HEK293 (cell line): ENCODE measurements at regions not wholly inside any gene's neighbourhood (a gene's known extent, or its start where the extent isn't known, plus 50 kb on each side); places are given as distances from the start of the nearest gene placed in this dataset.

Experiments used
- CTCF ChIA-PET: fragments of 350-600 bp; formaldehyde crosslinking; extraction: SDS; loops from one replicate; lab custom pipeline; 2021; ENCODE audit warnings: antibody characterized with exemption; lab: Yijun Ruan, JAX
- POLR2A ChIA-PET: fragments of 300-600 bp; formaldehyde crosslinking; extraction: SDS; loops from one replicate; lab custom pipeline; 2020; ENCODE audit warnings: antibody characterized with exemption, inconsistent platforms; lab: Yijun Ruan, JAX
- H3K27ac ChIP-seq: fragments of 200-500 bp; sonication (Bioruptor generic); 2 replicates; pipeline ENCODE4 v1.5.1; 2014; ENCODE audit warnings: low read depth, low read length, control low read depth, inconsistent platforms; ENCODE audit errors: extremely low read depth
- H3K36me3 ChIP-seq, 2 experiments: fragments of 200-500 bp in 1 of 2; sonication (Bioruptor generic) in 1 of 2; 1 replicate in 1 of 2; 2 replicates in 1 of 2; pipeline ENCODE4 v1.5.1; 2014 to 2017; ENCODE audit warnings: inconsistent platforms in 2 of 2, low read length in 2 of 2; ENCODE audit not compliant: control insufficient read depth in 2 of 2, insufficient read depth in 1 of 2
- H3K4me1 ChIP-seq: fragments of 200-500 bp; sonication (Bioruptor generic); 2 replicates; pipeline ENCODE4 v1.5.1; 2014; ENCODE audit warnings: mild to moderate bottlenecking, low read length, inconsistent platforms; ENCODE audit not compliant: control insufficient read depth, insufficient read depth
- H3K4me3 ChIP-seq: 2 replicates; pipeline ENCODE4 v1.5.1; 2011; ENCODE audit warnings: low read depth, mild to moderate bottlenecking, control low read depth, low read length, moderate library complexity
- H3K9me3 ChIP-seq: fragments of 200-500 bp; sonication (Bioruptor generic); 2 replicates; pipeline ENCODE4 v1.5.1; 2014; ENCODE audit warnings: low read depth, low read length, inconsistent platforms; ENCODE audit not compliant: control insufficient read depth, insufficient read depth
- GFI1B ChIP-seq: fragments of 450-650 bp; formaldehyde crosslinking; IDR thresholded peaks from 2 replicates; pipeline ENCODE4 v1.5.1; 2016; ENCODE audit warnings: missing biosample characterization, missing genetic modification characterization
- HOXA7 ChIP-seq: sonication (generic); formaldehyde crosslinking; IDR thresholded peaks from 2 replicates; pipeline ENCODE4 v1.8.1; 2022; ENCODE audit warnings: missing genetic modification reagents, borderline replicate concordance
- HOXD13 ChIP-seq: sonication (generic); formaldehyde crosslinking; IDR thresholded peaks from 2 replicates; pipeline ENCODE4 v1.8.0; 2022; ENCODE audit warnings: missing genetic modification reagents, borderline replicate concordance
- KLF10 ChIP-seq: fragments of 450-650 bp; IDR thresholded peaks from 2 replicates; pipeline ENCODE4 v1.5.1; 2018; ENCODE audit warnings: missing biosample characterization, mild to moderate bottlenecking, missing genetic modification characterization
- PBX3 ChIP-seq: sonication (generic); formaldehyde crosslinking; IDR thresholded peaks from 2 replicates; pipeline ENCODE4 v1.8.1; 2022; ENCODE audit warnings: mild to moderate bottlenecking, moderate library complexity, missing genetic modification reagents
- SALL2 ChIP-seq: fragments of 450-650 bp; formaldehyde crosslinking; IDR thresholded peaks from 2 replicates; pipeline ENCODE4 v1.5.0; 2017; ENCODE audit warnings: missing biosample characterization, mild to moderate bottlenecking, missing genetic modification characterization, borderline replicate concordance
- TRIM28 ChIP-seq: IDR thresholded peaks from 2 replicates; pipeline ENCODE4 v1.6.1; 2011; ENCODE audit warnings: low read length, control low read depth, borderline replicate concordance
- YY1 ChIP-seq: fragments of 450-650 bp; formaldehyde crosslinking; IDR thresholded peaks from 2 replicates; pipeline ENCODE4 v1.5.1; 2018; ENCODE audit warnings: missing biosample characterization, missing genetic modification characterization
- ZBTB48 ChIP-seq: fragments of 450-650 bp; formaldehyde crosslinking; IDR thresholded peaks from 2 replicates; pipeline ENCODE4 v1.5.1; 2016; ENCODE audit warnings: missing biosample characterization, missing genetic modification characterization
- ZBTB49 ChIP-seq: fragments of 450-650 bp; formaldehyde crosslinking; IDR thresholded peaks from 2 replicates; pipeline ENCODE4 v1.5.1; 2016; ENCODE audit warnings: missing biosample characterization, missing genetic modification characterization, low read depth
- ZFP3 ChIP-seq: fragments of 450-650 bp; formaldehyde crosslinking; IDR thresholded peaks from 2 replicates; pipeline ENCODE4 v1.5.1; 2016; ENCODE audit warnings: low read depth, missing biosample characterization, missing genetic modification characterization
- ZNF24 ChIP-seq: fragments of 450-650 bp; formaldehyde crosslinking; IDR thresholded peaks from 2 replicates; pipeline ENCODE4 v1.5.1; 2016; ENCODE audit warnings: missing biosample characterization, missing genetic modification characterization
- ZNF324 ChIP-seq: fragments of 450-650 bp; formaldehyde crosslinking; IDR thresholded peaks from 2 replicates; pipeline ENCODE4 v1.5.1; 2016; ENCODE audit warnings: missing biosample characterization, missing genetic modification characterization
- ZNF350 ChIP-seq: fragments of 450-650 bp; formaldehyde crosslinking; IDR thresholded peaks from 2 replicates; pipeline ENCODE4 v1.5.0; 2017; ENCODE audit warnings: missing biosample characterization, mild to moderate bottlenecking, missing genetic modification characterization
- ZNF354C ChIP-seq: fragments of 450-650 bp; formaldehyde crosslinking; IDR thresholded peaks from 2 replicates; pipeline ENCODE4 v1.5.1; 2016; ENCODE audit warnings: missing biosample characterization, missing genetic modification characterization, low read depth, borderline replicate concordance
- ZNF366 ChIP-seq: fragments of 450-650 bp; formaldehyde crosslinking; conservative IDR thresholded peaks from 2 replicates; pipeline ENCODE4 v1.5.1; 2016; ENCODE audit warnings: missing biosample characterization, missing genetic modification characterization
- ZNF394 ChIP-seq: fragments of 450-650 bp; formaldehyde crosslinking; IDR thresholded peaks from 2 replicates; pipeline ENCODE4 v1.5.1; 2016; ENCODE audit warnings: missing biosample characterization, missing genetic modification characterization, mild to moderate bottlenecking, moderate library complexity, borderline replicate concordance
- ZNF510 ChIP-seq: fragments of 450-650 bp; formaldehyde crosslinking; IDR thresholded peaks from 2 replicates; pipeline ENCODE4 v1.5.1; 2018; ENCODE audit warnings: mild to moderate bottlenecking, missing genetic modification characterization, missing biosample characterization; ENCODE audit not compliant: insufficient replicate concordance
- ZNF518A ChIP-seq: fragments of 450-650 bp; formaldehyde crosslinking; conservative IDR thresholded peaks from 2 replicates; pipeline ENCODE4 v1.5.1; 2016; ENCODE audit warnings: low read depth, missing biosample characterization, missing genetic modification characterization
- ZNF639 ChIP-seq: fragments of 450-650 bp; formaldehyde crosslinking; IDR thresholded peaks from 2 replicates; pipeline ENCODE4 v1.5.1; 2016; ENCODE audit warnings: missing biosample characterization, missing genetic modification characterization
- ZSCAN18 ChIP-seq: fragments of 450-650 bp; formaldehyde crosslinking; IDR thresholded peaks from 2 replicates; pipeline ENCODE4 v1.5.1; 2016; ENCODE audit warnings: missing biosample characterization, missing genetic modification characterization
- ZSCAN23 ChIP-seq: fragments of 450-650 bp; formaldehyde crosslinking; IDR thresholded peaks from 2 replicates; pipeline ENCODE4 v1.5.1; 2016; ENCODE audit warnings: missing biosample characterization, missing genetic modification characterization

GRCh38 chr1:30423570-30423969 is 299.8 kb downstream of the MATN1 start (continued):
- TF ChIP-seq ZNF510 (tag by site-specific recombination), result no peak
- TF ChIP-seq ZNF350 (tag by site-specific recombination), result no peak

- ChIA-PET POLR2A (no interaction called here), CTCF (interaction anchor here (0.6 kb wide), 1 partner anchor 10 kb away, joined by 4 read pairs; no protein-coding TSS in a partner anchor)
- Histone ChIP-seq H3K9me3 (no peaks in the 10 kb centered on the region), H3K4me1 (no peaks in the 10 kb centered on the region), H3K4me3 (no peak overlapping the region), H3K36me3 (no peaks in the 10 kb centered on the region), H3K27ac (no peak overlapping the region)
- TF ChIP-seq ZSCAN18 (tag by site-specific recombination) (no peak), ZSCAN23 (tag by site-specific recombination) (no peak), TRIM28 (no peak), ZNF324 (tag by site-specific recombination) (no peak), HOXD13 (CRISPR knock-in tag) (no peak), ZNF366 (tag by site-specific recombination) (no peak), GFI1B (no peak), PBX3 (no peak), ZNF24 (tag by site-specific recombination) (no peak), HOXA7 (CRISPR knock-in tag) (no peak), ZNF639 (tag by site-specific recombination) (no peak), ZBTB49 (tag by site-specific recombination) (no peak), ZBTB48 (tag by site-specific recombination) (no peak), YY1 (no peak), ZNF354C (tag by site-specific recombination) (no peak)
These were observed 301.1 kb downstream of the MATN1 start for GRCh38 chr1:30422251-30422650.

GRCh38 chr1:30420519-30421050 is 302.8 kb downstream of the MATN1 start:
- no peak overlapping the region for H3K27ac ChIP-seq
- no peaks in the 10 kb centered on the region for H3K9me3 ChIP-seq
- H3K4me1 ChIP-seq, result no peaks in the 10 kb centered on the region
- H3K36me3 ChIP-seq, result no peaks in the 10 kb centered on the region
- H3K4me3 ChIP-seq, result no peak overlapping the region
- ChIA-PET POLR2A (no interaction called here), CTCF (no interaction called here)
- no peak for TF ChIP-seq SALL2 (tag by site-specific recombination)
- TF ChIP-seq KLF10 (tag by site-specific recombination), result no peak
- no peak for TF ChIP-seq ZFP3 (tag by site-specific recombination)
- no peak for TF ChIP-seq ZNF518A (tag by site-specific recombination)
- TF ChIP-seq ZNF394 (tag by site-specific recombination), result no peak
